ENCODE measurements at regions not wholly inside any gene's neighbourhood (a gene's known extent, or its start where the extent isn't known, plus 50 kb on each side); places are given as distances from the start of the nearest gene placed in this dataset.
"Not testable (repeated sequence)": the region's sequence is repeated elsewhere in the genome, so short reads cannot be mapped to it uniquely, and the experiment has no call there.

- no peak for DNase-seq
These were observed 126.6 kb downstream of the HNRNPD start for GRCh38 chr4:82247171-82247570.

GRCh38 chr4:82241534-82241933 lies 132.3 kb downstream of the HNRNPD start:
- DNase-seq = no peak

DNA sequence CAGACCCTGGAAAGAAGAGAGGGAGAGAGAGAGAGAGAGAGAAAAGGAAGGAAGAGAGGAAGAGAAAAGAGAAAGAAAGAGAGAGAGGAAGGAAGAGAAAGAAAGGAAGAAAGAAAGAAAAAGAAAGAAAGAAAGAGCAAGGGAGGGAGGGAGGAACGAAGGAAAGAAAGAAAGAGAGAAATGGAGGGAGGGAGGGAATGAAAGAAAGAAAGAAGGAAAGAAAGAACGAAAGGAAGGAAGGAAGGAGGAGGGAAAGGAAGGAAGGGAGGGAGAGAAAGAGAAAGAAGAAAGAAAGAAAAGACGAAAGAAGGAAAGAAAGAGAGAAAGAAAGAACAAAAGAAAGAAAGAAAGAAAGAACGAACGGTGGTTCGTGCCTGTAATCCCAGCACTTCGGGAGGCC lies 133.4 kb downstream of the HNRNPD start:
- DNase-seq = no peak

- not testable (repeated sequence) for DNase-seq
These were observed 136.6 kb downstream of the HNRNPD start for GRCh38 chr4:82237142-82237541.

GRCh38 chr4:82235346-82235745 lies 138.4 kb downstream of the HNRNPD start:
- DNase-seq = no peak

GRCh38 chr4:82232891-82233290 lies 140.9 kb downstream of the HNRNPD start:
- DNase-seq = no peak

DNA sequence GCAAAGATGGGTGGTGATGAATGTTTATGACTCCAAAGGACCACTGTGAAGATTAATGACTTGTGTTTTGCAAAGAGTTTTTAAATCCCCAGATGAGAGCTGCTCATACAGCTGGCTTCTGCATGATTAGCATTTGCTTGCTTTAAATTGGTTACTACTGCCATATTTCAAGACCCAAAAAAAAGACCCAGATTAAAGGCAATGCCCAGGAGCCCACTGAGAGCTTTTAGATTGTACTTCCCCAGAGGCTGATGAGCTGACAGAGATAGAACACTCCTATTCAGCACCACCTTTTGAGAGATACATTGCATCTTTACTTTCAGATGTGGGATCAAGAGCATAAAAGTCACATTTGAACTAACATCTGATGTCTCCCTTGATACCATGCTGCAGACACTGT lies 142.0 kb downstream of the HNRNPD start:
- no peak for DNase-seq

GRCh38 chr4:82230306-82230705 lies 143.5 kb downstream of the HNRNPD start:
- DNase-seq = no peak

GRCh38 chr4:82225030-82225429 lies 148.8 kb downstream of the HNRNPD start:
- DNase-seq = no peak

DNA sequence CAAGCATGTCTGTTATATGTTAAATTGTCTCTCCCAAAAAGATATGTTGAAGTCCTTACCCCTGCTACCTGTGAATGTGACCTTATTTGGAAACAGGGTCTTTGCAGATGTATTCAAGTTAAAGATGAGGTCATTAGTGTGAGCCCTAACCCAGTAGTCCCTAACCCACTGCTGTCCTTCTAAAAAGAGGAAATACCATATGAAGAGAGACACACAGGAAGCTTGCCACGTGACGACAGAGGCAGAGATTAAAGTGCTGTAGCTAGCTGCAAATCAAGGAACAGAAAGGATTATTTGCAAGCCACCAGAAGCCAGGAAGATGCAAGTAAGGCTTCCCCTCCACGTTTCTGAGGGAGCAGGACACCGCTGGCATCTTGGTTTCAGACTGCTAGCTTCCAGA lies 150.1 kb downstream of the HNRNPD start:
- DNase-seq = no peak

DNA sequence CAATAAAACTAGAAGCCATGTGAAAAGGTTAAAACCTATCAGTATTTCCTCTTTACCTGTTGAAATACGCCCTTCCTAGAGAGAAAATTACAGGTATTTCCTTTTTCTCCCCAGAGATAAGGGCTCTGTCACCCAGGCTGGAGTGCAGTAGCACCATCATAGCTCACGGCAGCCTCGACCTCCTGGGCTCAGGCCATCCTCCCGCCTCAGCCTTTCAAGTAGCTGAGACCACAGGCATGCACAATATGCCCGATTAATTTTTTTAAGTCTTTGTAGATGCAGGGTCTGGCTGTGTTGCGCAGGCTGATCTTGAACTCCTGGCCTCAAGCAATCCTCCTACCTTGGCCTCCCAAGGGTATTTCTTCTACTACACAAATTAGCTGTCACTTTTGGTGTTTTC lies 154.4 kb downstream of the HNRNPD start:
- no peak for DNase-seq

DNA sequence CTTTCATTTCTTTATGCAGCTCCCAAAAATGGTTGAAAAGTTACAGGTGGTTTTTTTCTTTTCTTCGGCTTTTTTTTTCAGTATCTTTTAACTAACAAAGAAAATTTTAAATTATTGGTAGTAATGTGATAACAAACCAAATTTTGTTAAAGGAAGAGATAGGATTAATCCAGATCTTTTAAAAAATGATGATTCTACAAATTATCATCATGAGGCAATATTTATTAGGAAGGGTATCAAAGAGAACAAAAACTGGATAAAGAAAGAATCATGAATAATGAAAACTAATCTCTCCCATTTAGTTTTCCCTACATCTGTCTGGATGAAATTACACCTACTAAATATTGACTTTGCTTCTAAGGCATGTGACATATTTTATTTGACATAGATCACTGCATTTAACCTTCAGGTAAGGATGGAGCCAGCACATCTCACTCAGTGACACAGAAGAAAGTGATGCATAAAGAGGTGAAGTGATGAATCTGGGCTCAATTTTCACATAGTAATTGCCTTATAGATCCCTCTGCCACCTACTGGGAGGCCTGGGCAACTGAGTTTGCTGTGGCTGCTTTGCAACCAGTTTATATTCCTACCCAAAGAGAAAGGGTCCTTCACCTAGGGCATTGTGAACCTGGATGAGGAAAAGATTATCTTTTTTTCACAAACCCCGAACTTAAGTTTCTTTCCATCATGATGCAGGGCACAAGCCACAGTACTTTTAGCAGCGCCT lies 155.6 kb downstream of the HNRNPD start:
- no peak for DNase-seq

DNA sequence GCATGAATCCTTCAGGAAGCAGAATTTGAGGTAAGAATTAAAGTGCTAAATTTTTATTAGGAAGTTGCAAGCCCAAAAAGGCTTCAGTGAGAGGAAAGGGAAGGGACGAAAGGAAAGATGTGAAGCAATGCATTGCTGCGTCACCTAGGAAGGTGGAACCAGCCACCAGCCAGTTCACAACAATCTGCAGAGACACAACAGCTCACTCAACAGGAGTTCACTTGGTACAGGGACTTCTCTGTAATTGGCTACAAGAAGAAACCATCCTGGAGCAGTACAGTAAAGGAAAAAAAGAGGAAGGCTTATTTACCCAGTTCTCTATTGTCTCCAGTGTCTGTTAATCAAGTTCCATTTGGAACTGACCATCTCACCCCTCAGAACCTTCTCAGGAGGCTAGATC lies 157.6 kb downstream of the HNRNPD start:
- DNase-seq = no peak

- no peak for DNase-seq
These were observed 158.0 kb downstream of the HNRNPD start for GRCh38 chr4:82215800-82216199.

GRCh38 chr4:82215039-82215438 lies 158.8 kb downstream of the HNRNPD start:
- DNase-seq = no peak

DNA sequence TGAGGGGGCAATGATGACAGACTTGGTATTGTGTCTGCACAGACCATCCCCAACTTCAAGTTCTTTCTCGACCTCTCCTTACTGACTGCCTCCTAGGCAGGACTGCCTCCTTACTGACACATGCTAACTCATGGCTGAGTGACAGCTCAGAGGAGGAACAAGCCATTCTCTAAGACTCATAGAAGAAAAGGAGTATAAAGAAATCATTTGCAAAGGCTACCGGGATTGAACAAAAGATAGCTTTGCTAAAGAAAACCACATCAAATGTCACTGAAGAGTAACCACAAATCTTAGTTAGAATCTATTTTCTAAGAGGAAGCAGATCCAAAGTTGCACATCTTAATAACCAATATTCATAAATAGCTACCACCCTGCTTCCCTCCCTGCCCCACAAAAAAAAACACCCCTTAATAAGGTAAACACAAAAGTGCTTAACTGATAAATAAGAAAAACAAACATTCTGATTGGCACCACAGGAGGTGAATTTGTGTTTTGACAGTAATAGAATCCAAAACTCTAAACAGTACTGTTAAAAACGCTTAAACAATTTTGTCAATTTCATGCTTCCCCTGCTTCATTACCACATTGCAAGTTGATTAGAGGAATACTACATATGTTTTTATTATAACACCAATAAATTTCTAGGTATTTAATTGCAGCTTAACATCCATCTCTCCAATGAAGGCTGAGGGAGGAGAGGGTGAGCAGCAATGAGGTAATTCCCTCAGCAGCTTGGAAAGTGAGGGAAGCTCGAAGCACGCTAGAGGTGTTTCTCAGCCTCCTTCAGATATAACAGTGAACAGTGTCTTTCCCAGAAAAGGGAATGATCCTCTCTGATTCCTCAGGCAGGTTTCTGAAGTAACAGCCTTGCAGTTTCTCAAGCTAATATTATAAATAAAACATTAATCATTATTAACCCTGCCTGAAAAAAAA lies 160.0 kb downstream of the HNRNPD start:
- DNase-seq = no peak

GRCh38 chr4:82201805-82202641 lies 171.8 kb downstream of the HNRNPD start:
- DNase-seq = no peak

- DNase-seq = no peak
These were observed 172.5 kb downstream of the HNRNPD start for GRCh38 chr4:82201303-82201702.

- no peak for DNase-seq
These were observed 173.7 kb downstream of the HNRNPD start for GRCh38 chr4:82200046-82200445.

DNA sequence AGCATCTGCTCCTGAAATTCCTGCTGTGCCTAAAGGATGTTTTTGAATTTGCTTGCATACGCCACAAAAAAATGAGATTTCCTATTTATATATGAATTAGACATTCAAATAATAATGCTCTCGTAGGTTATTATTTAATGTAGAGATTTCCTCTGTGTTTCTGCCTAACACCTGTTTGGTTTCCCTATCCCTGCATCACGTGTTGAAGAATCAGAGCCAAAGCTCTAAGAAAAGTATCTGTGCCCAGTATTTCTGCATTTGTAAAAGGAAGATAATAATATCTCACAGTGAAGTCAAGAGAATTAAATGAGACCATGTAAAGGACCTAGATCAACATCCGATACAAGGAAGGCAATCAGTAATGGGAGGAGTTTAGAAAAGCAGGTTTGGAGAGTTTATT lies 179.5 kb downstream of the HNRNPD start:
- DNase-seq = no peak

- no peak for DNase-seq
These were observed 181.6 kb downstream of the HNRNPD start for GRCh38 chr4:82192017-82192673.

GRCh38 chr4:82181789-82182188 lies 192.0 kb downstream of the HNRNPD start:
- no peak for DNase-seq

- DNase-seq = no peak
These were observed 201.6 kb downstream of the HNRNPD start for GRCh38 chr4:82172186-82172585.

All from NCI-H1417 treated with DMSO at 0.1 percent for 48 hours (cell line).